ENCODE measurements at regions not wholly inside any gene's neighbourhood (a gene's known extent, or its start where the extent isn't known, plus 50 kb on each side); places are given as distances from the start of the nearest gene placed in this dataset.

GRCh38 chr1:234715252-234716014, 105.5 kb upstream of the IRF2BP2 start:
- Histone ChIP-seq H3K36me3 (no peaks in the 10 kb centered on the region), H3K4me3 (no peak overlapping the region), H3K27ac (peak overlapping the region; percentile 28 to 100 (median 78)), H3K4me1 (peaks cover 6 to 60% (median 50%) of the 10 kb centered on the region in 9 donors), H3K27me3 (no peaks in the 10 kb centered on the region), H3K9me3 (no peaks in the 10 kb centered on the region)
- TF ChIP-seq CTCF (IDR thresholded peaks at IDR 0.05): no peak
- 51 to 61% methylated on average over 10 of the region's 10 CpGs for WGBS, 2 donors
- ATAC-seq (peak in 4 of 8 donors; percentile 19 to 43 (median 28)), DNase-seq (no peak)
- intact Hi-C loops (cut with DNase I): loop anchor here in 2 of 10 donors (5.0 kb wide), 1 partner anchor 218 kb away; no protein-coding TSS in a partner anchor

GRCh38 chr1:234713859-234714258, 103.9 kb upstream of the IRF2BP2 start:
- ATAC-seq: no peak

DNA sequence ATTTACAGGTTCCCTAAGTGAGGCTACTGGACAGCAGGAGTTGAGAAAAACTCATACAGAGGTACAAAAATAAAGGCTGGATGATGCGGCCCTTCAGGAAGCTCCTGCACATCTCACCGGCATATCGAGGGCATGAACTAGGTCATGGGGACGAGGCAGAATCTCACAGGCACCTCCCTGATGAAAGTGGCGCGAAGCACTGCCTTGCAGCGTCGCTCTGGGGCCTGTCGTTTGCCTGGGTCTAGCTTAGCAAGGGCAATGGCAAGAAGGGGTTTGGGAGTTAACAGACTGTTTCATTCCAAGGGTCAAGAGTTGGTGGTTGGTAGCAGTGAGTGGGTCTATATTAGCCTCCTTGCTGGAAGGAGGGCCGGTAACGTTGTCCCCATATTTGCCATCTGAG, 103.5 kb upstream of the IRF2BP2 start:
- no peaks in the 10 kb centered on the region for H3K27me3 ChIP-seq
- H3K27ac ChIP-seq: no peak overlapping the region
- H3K9me3 ChIP-seq: no peaks in the 10 kb centered on the region
- no peak for DNase-seq
- no peaks in the 10 kb centered on the region for H3K36me3 ChIP-seq
- ATAC-seq: no peak
- no peak for TF ChIP-seq CTCF (IDR thresholded peaks at IDR 0.05)
- no peak overlapping the region for H3K4me3 ChIP-seq
- 87 to 93% methylated on average over 11 of the region's 11 CpGs for WGBS, 2 donors
- intact Hi-C loops (cut with DNase I): loop anchor here in 1 of 10 donors (5.0 kb wide), 1 partner anchor 96 kb away; no protein-coding TSS in a partner anchor
- peaks cover 3 to 45% (median 41%) of the 10 kb centered on the region in 9 donors for H3K4me1 ChIP-seq

More at GRCh38 chr1:234713859-234714258, 103.9 kb upstream of the IRF2BP2 start:
- no peak overlapping the region for H3K27ac ChIP-seq
- intact Hi-C loops (cut with DNase I): loop anchor here in 1 of 10 donors (5.0 kb wide), 1 partner anchor 97 kb away; no protein-coding TSS in a partner anchor
- peaks cover 5 to 50% (median 45%) of the 10 kb centered on the region in 9 donors for H3K4me1 ChIP-seq
- H3K4me3 ChIP-seq: no peak overlapping the region
- no peaks in the 10 kb centered on the region for H3K36me3 ChIP-seq
- no peak for TF ChIP-seq CTCF (IDR thresholded peaks at IDR 0.05)
- H3K9me3 ChIP-seq: no peaks in the 10 kb centered on the region
- DNase-seq: no peak
- H3K27me3 ChIP-seq: no peaks in the 10 kb centered on the region
- 95 to 98% methylated on average over 5 of the region's 5 CpGs for WGBS, 2 donors

DNA sequence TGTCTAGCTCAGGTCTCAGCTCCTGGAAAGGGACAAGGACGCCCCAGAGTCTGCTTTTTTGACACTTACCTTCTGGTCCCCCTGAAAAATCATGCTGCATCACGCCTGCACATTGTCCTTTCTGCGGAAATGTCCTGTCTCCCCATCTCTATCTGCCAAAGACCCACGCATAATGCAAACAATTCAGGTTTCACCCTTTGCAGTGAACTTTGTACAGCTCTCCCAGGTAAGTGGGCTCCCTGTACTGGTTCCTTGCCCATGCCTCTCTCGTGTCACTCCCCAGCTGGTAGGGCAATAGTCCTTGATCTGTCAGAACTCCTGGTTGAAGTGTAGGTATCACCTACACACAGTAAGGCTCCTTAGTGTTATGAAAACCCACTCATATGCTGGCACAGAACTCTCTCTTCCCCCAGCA, 102.9 kb upstream of the IRF2BP2 start:
- Histone ChIP-seq H3K27me3 (no peaks in the 10 kb centered on the region), H3K36me3 (no peaks in the 10 kb centered on the region), H3K27ac (no peak overlapping the region), H3K9me3 (no peaks in the 10 kb centered on the region), H3K4me1 (peaks cover 3 to 40% (median 36%) of the 10 kb centered on the region in 9 donors), H3K4me3 (no peak overlapping the region)
- intact Hi-C loops (cut with DNase I): loop anchor here in 1 of 10 donors (5.0 kb wide), 1 partner anchor 96 kb away; no protein-coding TSS in a partner anchor
- 86 to 88% methylated on average over 5 of the region's 5 CpGs for WGBS, 2 donors
- ATAC-seq (no peak), DNase-seq (no peak)
- no peak for TF ChIP-seq CTCF (IDR thresholded peaks at IDR 0.05)

Measured in heart right ventricle (tissue), 16 donors.